Endodermal cell (in vitro differentiated cells): ENCODE measurements at regions not wholly inside any gene's neighbourhood (a gene's known extent, or its start where the extent isn't known, plus 50 kb on each side); places are given as distances from the start of the nearest gene placed in this dataset.
A peak's percentile ranks its signal among the peaks of the same experiment; 100 is the strongest.

Experiments
- DNase-seq: peaks from one replicate; pipeline ENCODE4 v3.0.0-alpha.2; 2017
- H3K27ac ChIP-seq: 2 replicates; pipeline ENCODE4 v1.5.1; 2013; ENCODE audit warnings: mild to moderate bottlenecking, low read depth, low read length, moderate library complexity
- H3K27me3 ChIP-seq: 2 replicates; pipeline ENCODE4 v1.6.1; 2013; ENCODE audit warnings: mild to moderate bottlenecking, low read length, moderate library complexity; ENCODE audit not compliant: insufficient read depth, control insufficient read depth, poor library complexity, severe bottlenecking
- H3K36me3 ChIP-seq: 2 replicates; pipeline ENCODE4 v1.7.0; 2013; ENCODE audit warnings: mild to moderate bottlenecking, low read length, moderate library complexity; ENCODE audit not compliant: control insufficient read depth, insufficient read depth
- H3K4me1 ChIP-seq: one replicate; pipeline ENCODE4 v1.7.0; 2013; ENCODE audit warnings: low read length; ENCODE audit not compliant: control insufficient read depth, insufficient read depth
- H3K4me3 ChIP-seq: 2 replicates; pipeline ENCODE4 v1.5.1; 2013; ENCODE audit warnings: mild to moderate bottlenecking, low read length, moderate library complexity
- H3K9ac ChIP-seq: 2 replicates; pipeline ENCODE4 v1.6.1; 2013; ENCODE audit warnings: mild to moderate bottlenecking, low read length, moderate library complexity; ENCODE audit not compliant: poor library complexity, severe bottlenecking; ENCODE audit errors: extremely low read depth
- H3K9me3 ChIP-seq: 2 replicates; pipeline ENCODE4 v1.6.1; 2013; ENCODE audit warnings: mild to moderate bottlenecking, low read length, moderate library complexity; ENCODE audit not compliant: control insufficient read depth
- H3K27ac Mint-ChIP-seq: 2 replicates; pipeline ENCODE4 v1.8.0; 2020; ENCODE audit warnings: mixed read lengths
- H3K27me3 Mint-ChIP-seq: 2 replicates; pipeline ENCODE4 v1.8.0; 2021; ENCODE audit warnings: mild to moderate bottlenecking, mixed read lengths; ENCODE audit not compliant: insufficient read depth
- H3K36me3 Mint-ChIP-seq: 2 replicates; pipeline ENCODE4 v1.8.0; 2020; ENCODE audit warnings: low read depth, mixed read lengths
- H3K4me1 Mint-ChIP-seq: 2 replicates; pipeline ENCODE4 v1.8.0; 2020; ENCODE audit warnings: mixed read lengths
- H3K4me3 Mint-ChIP-seq: 2 replicates; pipeline ENCODE4 v1.8.0; 2020; ENCODE audit warnings: mild to moderate bottlenecking, moderate library complexity, mixed read lengths
- H3K9me3 Mint-ChIP-seq: 2 replicates; pipeline ENCODE4 v1.8.0; 2020; ENCODE audit warnings: mild to moderate bottlenecking, mixed read lengths
- CTCF ChIP-seq: fragments of 200-600 bp; sonication (generic); conservative IDR thresholded peaks from 2 replicates; pipeline ENCODE4 v1.5.0; 2021; ENCODE audit warnings: antibody characterized with exemption, mild to moderate bottlenecking
- WGBS, 2 experiments: methylation state at CpG; one replicate each; pipeline versions ENCODE4 v1.1.5 to v1.1.7; 2013; ENCODE audit warnings: missing lambda C conversion rate in 2 of 2, mixed read lengths in 1 of 2; ENCODE audit not compliant: insufficient coverage in 1 of 2, insufficient read length in 1 of 2; 5-methylcytosine and 5-hydroxymethylcytosine counted together

DNA sequence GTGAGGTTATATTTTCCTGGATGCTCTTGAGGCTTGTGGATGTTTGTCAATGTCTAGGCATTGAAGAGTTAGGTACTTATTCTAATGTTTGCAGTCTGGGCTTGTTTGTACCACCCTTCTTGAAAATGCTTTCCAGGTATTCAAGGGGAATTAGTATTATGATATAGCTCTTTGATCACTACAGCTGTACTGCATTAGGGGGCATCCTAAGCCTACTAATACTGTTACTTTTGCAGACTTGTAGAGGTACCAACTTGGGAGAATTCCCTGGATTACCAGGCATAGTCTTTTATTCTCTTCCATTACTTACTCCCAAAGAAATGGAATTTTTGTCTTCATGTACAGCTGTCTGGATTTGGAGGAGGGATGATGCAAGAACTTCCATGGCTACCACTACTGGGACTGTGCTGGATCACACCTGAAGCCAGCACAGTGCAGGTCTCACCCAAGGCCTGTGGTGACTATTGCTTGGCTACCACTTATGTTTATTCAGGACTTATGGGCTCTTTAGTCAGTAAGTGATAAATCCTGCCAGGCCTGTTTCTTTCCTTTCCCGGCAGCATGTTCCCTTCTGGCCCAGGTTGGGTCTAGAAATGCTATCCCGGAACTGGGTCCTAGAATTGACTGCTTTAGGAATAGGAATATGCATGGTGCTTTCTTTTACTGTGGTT is 402.9 kb downstream of the IL20RB start:
- Mint-ChIP-seq H3K4me1 (no peaks in the 10 kb centered on the region), H3K27me3 (peaks cover 14% of the 10 kb centered on the region), H3K4me3 (no peak overlapping the region), H3K27ac (no peak overlapping the region), H3K36me3 (no peaks in the 10 kb centered on the region), H3K9me3 (peaks cover 12% of the 10 kb centered on the region)
- Histone ChIP-seq H3K9ac (no peak overlapping the region), H3K9me3 (no peaks in the 10 kb centered on the region), H3K27me3 (no peaks in the 10 kb centered on the region), H3K27ac (no peak overlapping the region), H3K36me3 (no peaks in the 10 kb centered on the region), H3K4me1 (no peaks in the 10 kb centered on the region), H3K4me3 (no peak overlapping the region)
- 83% methylated on average over 2 of the region's 2 CpGs; no CpG with 5 or more reads in 1 of the 2 experiments for WGBS, 2 experiments
- peak; percentile 60 for TF ChIP-seq CTCF
- no peak for DNase-seq

GRCh38 chr3:137382005-137382594 is 382.0 kb upstream of the SOX14 start:
- H3K4me1 Mint-ChIP-seq: no peaks in the 10 kb centered on the region
- H3K27ac Mint-ChIP-seq: no peak overlapping the region
- H3K9ac ChIP-seq: no peak overlapping the region
- H3K9me3 ChIP-seq: peaks cover 12% of the 10 kb centered on the region
- H3K27me3 ChIP-seq: peaks cover 70% of the 10 kb centered on the region
- H3K9me3 Mint-ChIP-seq: peaks cover 5% of the 10 kb centered on the region
- TF ChIP-seq CTCF: no peak
- H3K36me3 Mint-ChIP-seq: no peaks in the 10 kb centered on the region
- no peak overlapping the region for H3K27ac ChIP-seq
- no peaks in the 10 kb centered on the region for H3K4me1 ChIP-seq
- 93 to 96% methylated on average over 2 of the region's 3 CpGs for WGBS, 2 experiments
- no peak overlapping the region for H3K4me3 Mint-ChIP-seq
- no peaks in the 10 kb centered on the region for H3K36me3 ChIP-seq
- H3K27me3 Mint-ChIP-seq: peaks cover 76% of the 10 kb centered on the region
- no peak for DNase-seq
- no peak overlapping the region for H3K4me3 ChIP-seq

GRCh38 chr3:137385922-137386321 is 378.2 kb upstream of the SOX14 start:
- no peaks in the 10 kb centered on the region for H3K4me1 Mint-ChIP-seq
- H3K9me3 Mint-ChIP-seq: no peaks in the 10 kb centered on the region
- WGBS, 2 experiments: 82 to 83% methylated on average over 1 of the region's 1 CpG
- H3K9ac ChIP-seq: no peak overlapping the region
- no peak for DNase-seq
- peaks cover 10% of the 10 kb centered on the region for H3K9me3 ChIP-seq
- H3K4me1 ChIP-seq: no peaks in the 10 kb centered on the region
- no peak overlapping the region for H3K27ac Mint-ChIP-seq
- H3K4me3 ChIP-seq: no peak overlapping the region
- TF ChIP-seq CTCF: no peak
- H3K36me3 Mint-ChIP-seq: no peaks in the 10 kb centered on the region
- H3K27me3 Mint-ChIP-seq: peaks cover 83% of the 10 kb centered on the region
- H3K36me3 ChIP-seq: no peaks in the 10 kb centered on the region
- no peak overlapping the region for H3K4me3 Mint-ChIP-seq
- peaks cover 84% of the 10 kb centered on the region for H3K27me3 ChIP-seq
- H3K27ac ChIP-seq: no peak overlapping the region
